ENCODE measurements at regions not wholly inside any gene's neighbourhood (a gene's known extent, or its start where the extent isn't known, plus 50 kb on each side); places are given as distances from the start of the nearest gene placed in this dataset.

DNA sequence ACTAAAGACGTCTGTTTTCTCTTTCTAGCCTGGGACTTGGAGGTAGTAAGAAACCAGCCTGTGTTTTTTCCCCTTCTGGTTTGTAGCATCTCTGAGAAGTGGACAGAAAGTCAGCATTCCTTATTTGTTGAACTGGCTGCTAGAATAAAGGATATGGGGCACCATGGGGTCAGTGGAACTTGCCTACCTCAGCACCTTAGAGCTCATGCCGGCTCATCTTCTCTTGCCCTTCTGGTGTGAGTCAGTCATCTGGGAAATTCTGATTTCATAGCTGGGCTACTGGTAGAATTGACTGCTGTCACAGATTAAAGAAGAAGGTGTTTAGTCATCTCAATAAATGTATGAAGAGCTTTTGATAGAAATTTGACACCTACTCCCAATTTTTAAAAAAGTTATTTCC is 202.7 kb upstream of the TOPAZ1 start:
- H2BK5ac ChIP-seq (ENCODE audit: low read depth, low read length, poor library complexity, severe bottlenecking) = no peak overlapping the region
- intact Hi-C loops (cut with micrococcal nuclease) (no loop called here), dilution Hi-C loops (cut with HindIII; ENCODE audit: low sequenced_read_pairs, unreplicated experiment) (no loop called here), in situ Hi-C loops (cut with MboI; ENCODE audit: low sequenced_read_pairs) (no loop called here)
- H4K91ac ChIP-seq (ENCODE audit: insufficient read depth, low read depth, low read length) = no peak overlapping the region
- no peak overlapping the region for H3K9ac ChIP-seq (ENCODE audit: low read depth, low read length)
- H3K36me3 ChIP-seq (ENCODE audit: control insufficient read depth, insufficient read depth, low read length) = no peaks in the 10 kb centered on the region
- no peaks in the 10 kb centered on the region for H3K79me1 ChIP-seq (ENCODE audit: low read depth in 1 of 2, low read length in 2 of 2)
- H3K4ac ChIP-seq (ENCODE audit: low read depth, low read length) = no peak overlapping the region
- H4K8ac ChIP-seq (ENCODE audit: low read depth in 2 of 2, low read length in 2 of 2) = no peak overlapping the region
- H3K4me3 ChIP-seq (ENCODE audit: insufficient read depth, low read depth, low read length) = no peak overlapping the region
- no peak overlapping the region for H3K27ac ChIP-seq (ENCODE audit: insufficient read depth, low read length)
- WGBS, 2 experiments (ENCODE audit: extremely low coverage in 2 of 2, insufficient read length in 1 of 2) = no CpG with 5 or more reads among the region's 2 CpGs
- CTCF ChIA-PET = no interaction called here
- no peak overlapping the region for H2AFZ ChIP-seq (replicated peaks; ENCODE audit: low read length, poor library complexity)
- DNase-seq (no peak), ATAC-seq (ENCODE audit: low read depth) (no peak)
- H3K18ac ChIP-seq (ENCODE audit: low read depth, low read length) = no peak overlapping the region
- H3K14ac ChIP-seq (replicated peaks; ENCODE audit: low read depth, low read length) = no peak overlapping the region
- H3K4me2 ChIP-seq (ENCODE audit: low read depth, low read length) = no peak overlapping the region
- H3K4me1 ChIP-seq (ENCODE audit: control insufficient read depth, insufficient read depth, low read length) = no peaks in the 10 kb centered on the region
- H2AK9ac ChIP-seq (replicated peaks; ENCODE audit: low read depth, low read length, poor library complexity) = no peak overlapping the region
- no TSS peak for BruUV-seq (replicated peaks)
- no peak overlapping the region for H3K23ac ChIP-seq (ENCODE audit: low read depth, low read length)
- no peaks in the 10 kb centered on the region for H4K20me1 ChIP-seq (ENCODE audit: insufficient read depth, low read length)
- H3K9me1 ChIP-seq (ENCODE audit: insufficient read depth, low read length) = no peaks in the 10 kb centered on the region
- TF ChIP-seq FOS (IDR thresholded peaks at IDR 0.05; ENCODE audit: low read depth, low read length) = no peak
- TF ChIP-seq RFX5 (IDR thresholded peaks at IDR 0.05; ENCODE audit: low read depth, low read length) = no peak
- no peak for TF ChIP-seq CHD1 (IDR thresholded peaks at IDR 0.05; ENCODE audit: low read depth, low read length)
- TF ChIP-seq MXI1 (IDR thresholded peaks at IDR 0.05; ENCODE audit: borderline replicate concordance, low read depth, low read length) = no peak
- no peak for TF ChIP-seq MAFK (IDR thresholded peaks at IDR 0.05; ENCODE audit: low read depth, low read length)
- POLR2A ChIA-PET (ENCODE audit: unreplicated experiment) = no interaction called here
- H3K9me3 ChIP-seq (ENCODE audit: control insufficient read depth, insufficient read depth, low read length) = no peaks in the 10 kb centered on the region
- H2BK20ac ChIP-seq (ENCODE audit: low read depth, low read length) = no peak overlapping the region
- H2AK5ac ChIP-seq (ENCODE audit: low read depth, low read length) = no peak overlapping the region
- H4K5ac ChIP-seq (ENCODE audit: low read depth, low read length) = no peak overlapping the region
- H3K27me3 ChIP-seq (ENCODE audit: control insufficient read depth, insufficient read depth, low read length) = peaks cover 11% of the 10 kb centered on the region
- H2BK15ac ChIP-seq (ENCODE audit: low read depth, low read length) = no peak overlapping the region
- no peak overlapping the region for H2BK120ac ChIP-seq (ENCODE audit: low read depth, low read length)
- H3K56ac ChIP-seq (ENCODE audit: extremely low read depth, insufficient read depth, low read length) = no peak overlapping the region

Measured in IMR-90 (cell line).